Fibroblast of pulmonary artery (primary cell): ENCODE measurements at regions not wholly inside any gene's neighbourhood (a gene's known extent, or its start where the extent isn't known, plus 50 kb on each side); places are given as distances from the start of the nearest gene placed in this dataset.

Experiments used
- DNase-seq: peaks from one replicate; pipeline ENCODE4 v3.0.0-alpha.2; 2010; ENCODE audit warnings: low read depth
- H3K4me3 ChIP-seq: replicated peaks from 2 replicates; pipeline ENCODE4 v1.5.1; 2011; ENCODE audit warnings: low read depth, mild to moderate bottlenecking, control low read depth, low read length, moderate library complexity
- TF ChIP-seq, protein P1 (sequence below): IDR thresholded peaks from 2 replicates; pipeline ENCODE4 v1.5.1; 2011; ENCODE audit warnings: mild to moderate bottlenecking, control low read depth, low read length, inconsistent platforms; ENCODE audit errors: missing control alignments

DNA sequence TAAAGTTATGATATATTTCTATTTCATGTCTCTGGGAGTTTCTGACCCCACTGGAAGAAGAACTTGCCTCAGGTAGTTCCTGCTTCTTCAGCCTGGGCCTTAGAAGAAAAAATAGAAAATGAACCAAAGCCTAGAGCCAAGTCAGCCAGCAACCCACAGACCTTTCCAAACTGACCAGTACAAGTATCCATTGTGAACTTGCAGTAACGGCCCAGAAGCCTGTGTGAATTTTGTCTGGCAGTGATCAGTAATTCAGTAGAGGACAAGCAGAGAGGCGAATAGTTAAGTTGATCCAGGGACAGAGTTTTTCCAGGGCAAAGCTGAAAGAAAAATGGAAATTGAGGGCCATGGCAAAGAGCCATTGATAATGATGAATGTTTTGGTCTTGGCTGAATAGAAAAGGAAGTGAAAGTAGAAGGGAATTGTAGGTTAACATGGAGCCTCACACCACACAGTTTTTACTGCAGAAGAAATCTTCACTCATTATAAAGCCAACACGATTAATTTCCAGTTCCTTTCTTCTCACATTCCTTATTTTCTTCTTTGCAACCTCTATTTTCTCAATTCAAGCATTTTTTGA, 311.8 kb downstream of the BTG1 start:
- no peak overlapping the region for H3K4me3 ChIP-seq
- no peak for DNase-seq
- TF ChIP-seq, protein P1, sequence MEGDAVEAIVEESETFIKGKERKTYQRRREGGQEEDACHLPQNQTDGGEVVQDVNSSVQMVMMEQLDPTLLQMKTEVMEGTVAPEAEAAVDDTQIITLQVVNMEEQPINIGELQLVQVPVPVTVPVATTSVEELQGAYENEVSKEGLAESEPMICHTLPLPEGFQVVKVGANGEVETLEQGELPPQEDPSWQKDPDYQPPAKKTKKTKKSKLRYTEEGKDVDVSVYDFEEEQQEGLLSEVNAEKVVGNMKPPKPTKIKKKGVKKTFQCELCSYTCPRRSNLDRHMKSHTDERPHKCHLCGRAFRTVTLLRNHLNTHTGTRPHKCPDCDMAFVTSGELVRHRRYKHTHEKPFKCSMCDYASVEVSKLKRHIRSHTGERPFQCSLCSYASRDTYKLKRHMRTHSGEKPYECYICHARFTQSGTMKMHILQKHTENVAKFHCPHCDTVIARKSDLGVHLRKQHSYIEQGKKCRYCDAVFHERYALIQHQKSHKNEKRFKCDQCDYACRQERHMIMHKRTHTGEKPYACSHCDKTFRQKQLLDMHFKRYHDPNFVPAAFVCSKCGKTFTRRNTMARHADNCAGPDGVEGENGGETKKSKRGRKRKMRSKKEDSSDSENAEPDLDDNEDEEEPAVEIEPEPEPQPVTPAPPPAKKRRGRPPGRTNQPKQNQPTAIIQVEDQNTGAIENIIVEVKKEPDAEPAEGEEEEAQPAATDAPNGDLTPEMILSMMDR, result no peak

DNA sequence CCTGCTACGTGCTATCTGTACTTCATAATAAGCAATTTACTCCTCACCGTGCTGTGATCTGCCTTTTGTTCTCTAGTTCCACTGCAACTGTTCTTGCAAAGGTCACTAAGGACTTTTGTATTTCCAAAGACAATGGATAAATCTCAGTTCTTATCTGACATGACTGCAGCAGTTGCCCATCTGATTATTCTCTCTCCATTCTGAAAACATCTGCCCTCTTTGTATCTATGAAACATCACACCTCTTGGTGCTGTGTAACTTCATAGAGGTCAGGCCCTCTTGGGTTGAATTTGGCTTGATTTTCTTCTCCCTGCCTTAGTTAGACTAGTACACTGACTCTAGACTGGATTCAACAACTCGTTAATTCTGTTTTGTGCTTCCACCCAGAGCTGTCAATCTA, 319.6 kb downstream of the BTG1 start:
- TF ChIP-seq, protein P1, result no peak
- H3K4me3 ChIP-seq, result no peak overlapping the region
- no peak for DNase-seq

DNA sequence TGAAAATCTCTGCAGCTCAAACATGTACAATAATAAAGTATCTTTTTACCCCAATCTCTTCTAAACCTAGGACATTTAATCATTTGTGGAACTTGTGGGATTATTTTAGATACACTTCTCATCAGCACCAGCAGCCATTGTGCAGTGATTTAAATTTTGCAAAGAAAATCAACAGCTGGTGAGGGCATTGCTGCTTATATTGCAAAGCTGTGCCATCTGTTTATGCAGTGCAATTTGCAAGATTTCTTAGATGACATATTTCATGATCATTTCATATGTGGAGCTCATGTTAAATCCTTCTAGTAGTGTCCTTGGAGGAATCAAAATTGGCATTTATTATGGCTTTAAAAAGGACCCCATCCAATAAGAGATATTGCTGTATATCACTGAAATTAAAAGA, 320.7 kb downstream of the BTG1 start:
- H3K4me3 ChIP-seq, result no peak overlapping the region
- TF ChIP-seq, protein P1, result no peak

DNA sequence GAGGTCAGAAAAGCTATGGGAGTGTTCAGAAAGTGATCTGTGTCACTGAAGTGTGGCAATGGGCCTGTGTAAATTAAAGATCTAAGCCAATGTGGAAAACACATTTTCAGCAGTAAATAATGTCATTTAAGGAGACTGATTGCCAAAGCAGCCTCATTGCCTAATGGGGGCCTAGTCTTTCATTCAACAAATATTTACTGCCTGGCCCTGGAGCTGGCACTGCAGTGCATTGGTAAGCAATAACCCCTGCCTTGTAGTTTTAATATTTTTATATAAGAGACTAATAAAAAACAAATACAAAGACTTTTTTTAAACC, 326.6 kb downstream of the BTG1 start:
- TF ChIP-seq, protein P1, result no peak
- no peak overlapping the region for H3K4me3 ChIP-seq
- DNase-seq, result no peak

More for the DNA sequence above, 320.7 kb downstream of the BTG1 start:
- no peak for DNase-seq

DNA sequence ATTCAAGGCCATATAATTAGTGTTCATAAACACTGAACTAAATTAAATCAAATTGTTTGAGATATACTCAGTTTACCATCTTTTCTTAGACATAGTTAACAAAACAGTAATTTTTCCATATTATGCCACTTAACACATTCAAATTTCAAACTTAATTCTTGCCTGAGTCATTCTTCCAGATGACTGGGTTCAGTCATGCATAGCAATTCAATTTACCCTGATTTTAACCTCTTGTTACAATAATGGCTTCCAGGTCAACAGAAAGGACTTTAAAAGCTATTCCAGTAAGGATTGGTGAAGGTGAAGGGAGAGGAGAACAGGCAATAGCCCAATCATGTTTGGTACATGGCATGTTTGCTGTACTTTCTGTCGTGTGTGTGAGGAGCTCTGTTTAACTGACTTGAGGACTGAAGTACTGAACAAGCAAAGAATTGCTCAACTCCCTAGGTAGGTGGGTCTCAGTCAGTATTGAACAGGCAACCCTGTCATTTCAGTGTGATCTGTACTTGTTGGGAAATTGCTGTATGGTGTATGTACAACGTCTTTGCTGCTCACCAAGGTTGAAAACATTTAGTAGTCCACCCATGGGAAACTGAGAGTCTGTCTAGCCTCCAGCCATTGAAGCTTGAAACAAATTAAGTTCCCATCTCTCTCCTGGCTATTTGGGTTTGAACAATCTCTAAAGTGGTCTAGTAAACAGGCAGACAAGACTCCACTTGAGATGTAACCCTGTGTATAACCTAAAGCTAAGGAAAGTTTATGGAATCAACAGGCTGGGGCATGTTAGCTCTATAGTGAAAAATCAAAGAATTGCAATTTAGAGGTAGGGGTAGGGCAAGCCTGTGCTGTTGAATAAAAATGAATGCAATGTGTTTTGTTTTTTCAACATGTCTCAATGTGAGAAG, 327.2 kb downstream of the BTG1 start:
- DNase-seq, result no peak
- TF ChIP-seq, protein P1, result no peak
- no peak overlapping the region for H3K4me3 ChIP-seq

DNA sequence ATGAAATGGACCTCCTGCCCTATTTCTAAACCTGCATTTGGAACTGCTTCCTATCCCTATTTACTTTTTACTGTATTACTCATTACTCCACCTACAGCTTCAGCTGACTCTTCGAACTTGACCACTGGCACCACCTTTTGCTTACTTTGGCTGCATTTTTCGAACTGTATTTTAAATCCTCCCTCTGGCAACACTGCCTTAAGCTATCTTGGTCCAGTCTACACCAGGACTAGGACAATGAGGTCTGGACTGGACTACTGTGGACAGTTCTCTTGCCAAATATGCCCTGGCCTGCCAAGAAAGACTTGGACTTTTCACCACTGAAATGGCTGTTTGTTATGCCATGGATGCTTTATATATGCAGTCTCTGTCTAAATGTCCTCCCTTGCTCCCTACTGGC, 328.1 kb downstream of the BTG1 start:
- H3K4me3 ChIP-seq, result no peak overlapping the region
- TF ChIP-seq, protein P1, result no peak
- DNase-seq, result peak; percentile 8

DNA sequence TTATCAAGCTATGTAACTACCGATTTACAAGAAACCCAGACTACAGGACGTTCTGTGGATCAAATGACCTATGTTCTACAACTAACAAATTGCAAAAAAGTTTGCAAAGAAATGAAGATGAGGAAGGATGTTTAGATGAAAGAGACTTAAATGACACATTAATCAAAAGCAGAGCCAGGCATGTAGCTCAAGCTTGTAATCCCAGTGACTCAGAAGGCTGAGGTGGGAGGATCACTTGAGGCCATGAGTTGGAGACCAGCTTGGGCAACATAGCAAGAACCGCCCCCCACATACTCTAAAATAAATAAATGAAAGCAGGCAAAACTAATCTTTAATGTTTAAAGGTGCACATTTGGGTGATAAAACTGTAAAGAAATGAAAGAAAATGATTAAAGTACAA, 331.9 kb downstream of the BTG1 start:
- TF ChIP-seq, protein P1, result no peak
- DNase-seq, result peak; percentile 3
- no peak overlapping the region for H3K4me3 ChIP-seq
